ENCODE measurements at regions not wholly inside any gene's neighbourhood (a gene's known extent, or its start where the extent isn't known, plus 50 kb on each side); places are given as distances from the start of the nearest gene placed in this dataset.

GRCh38 chr9:101792475-101792874 is 54.0 kb upstream of the GRIN3A start:
- Histone ChIP-seq H3K9me2 (replicated peaks; ENCODE audit: insufficient read depth, low read length) (no peaks in the 10 kb centered on the region), H3K9ac (ENCODE audit: low read length) (no peak overlapping the region), H3K79me2 (ENCODE audit: low read length) (no peaks in the 10 kb centered on the region), H3K4me3 (ENCODE audit: low read length) (no peak overlapping the region), H3K4me2 (ENCODE audit: low read depth, low read length) (no peak overlapping the region), H3K9me3 (replicated peaks; ENCODE audit: insufficient read depth, low read length) (no peaks in the 10 kb centered on the region), H3K36me3 (replicated peaks; ENCODE audit: insufficient read depth, low read length) (no peaks in the 10 kb centered on the region), H3K27me3 (replicated peaks; ENCODE audit: insufficient read depth, low read length) (no peaks in the 10 kb centered on the region), H2AFZ (ENCODE audit: low read length) (no peak overlapping the region), H4K20me1 (ENCODE audit: insufficient read depth, low read length) (no peaks in the 10 kb centered on the region), H3K4me1 (ENCODE audit: low read length) (no peaks in the 10 kb centered on the region), H3K27ac (ENCODE audit: low read length) (no peak overlapping the region), H3F3A (ENCODE audit: insufficient read depth, low read length) (no peaks in the 10 kb centered on the region)
- no peak for DNase-seq
- TF ChIP-seq CTCF (IDR thresholded peaks at IDR 0.05; ENCODE audit: low read length) = no peak
- TF ChIP-seq EZH2 (optimal IDR thresholded peaks at IDR 0.05; ENCODE audit: low read depth, low read length) = no peak
- TF ChIP-seq EZH2phosphoT487 (IDR thresholded peaks at IDR 0.05; ENCODE audit: low read length) = no peak

- Histone ChIP-seq H3K4me2 (ENCODE audit: low read depth, low read length) (no peak overlapping the region), H3K79me2 (ENCODE audit: low read length) (no peaks in the 10 kb centered on the region), H3K9ac (ENCODE audit: low read length) (no peak overlapping the region), H3F3A (ENCODE audit: insufficient read depth, low read length) (no peaks in the 10 kb centered on the region), H2AFZ (ENCODE audit: low read length) (no peak overlapping the region), H3K9me3 (replicated peaks; ENCODE audit: insufficient read depth, low read length) (no peaks in the 10 kb centered on the region), H3K4me1 (ENCODE audit: low read length) (no peaks in the 10 kb centered on the region), H3K9me2 (replicated peaks; ENCODE audit: insufficient read depth, low read length) (no peaks in the 10 kb centered on the region), H4K20me1 (ENCODE audit: insufficient read depth, low read length) (no peaks in the 10 kb centered on the region), H3K36me3 (replicated peaks; ENCODE audit: insufficient read depth, low read length) (no peaks in the 10 kb centered on the region), H3K27me3 (replicated peaks; ENCODE audit: insufficient read depth, low read length) (no peaks in the 10 kb centered on the region), H3K4me3 (ENCODE audit: low read length) (no peak overlapping the region), H3K27ac (ENCODE audit: low read length) (no peak overlapping the region)
- TF ChIP-seq CTCF (IDR thresholded peaks at IDR 0.05; ENCODE audit: low read length) = peak; percentile 52
- no peak for TF ChIP-seq EZH2phosphoT487 (IDR thresholded peaks at IDR 0.05; ENCODE audit: low read length)
- no peak for TF ChIP-seq EZH2 (optimal IDR thresholded peaks at IDR 0.05; ENCODE audit: low read depth, low read length)
- peak; percentile 37 for DNase-seq
These were observed 53.5 kb upstream of the GRIN3A start for GRCh38 chr9:101791938-101792337.

- TF ChIP-seq EZH2phosphoT487 (IDR thresholded peaks at IDR 0.05; ENCODE audit: low read length) (no peak), CTCF (IDR thresholded peaks at IDR 0.05; ENCODE audit: low read length) (no peak), EZH2 (optimal IDR thresholded peaks at IDR 0.05; ENCODE audit: low read depth, low read length) (no peak)
- H3K9me3 ChIP-seq (replicated peaks; ENCODE audit: insufficient read depth, low read length) = no peaks in the 10 kb centered on the region
- H3K4me1 ChIP-seq (ENCODE audit: low read length) = no peaks in the 10 kb centered on the region
- no peaks in the 10 kb centered on the region for H3K79me2 ChIP-seq (ENCODE audit: low read length)
- no peak overlapping the region for H2AFZ ChIP-seq (ENCODE audit: low read length)
- H3K36me3 ChIP-seq (replicated peaks; ENCODE audit: insufficient read depth, low read length) = no peaks in the 10 kb centered on the region
- H3K4me3 ChIP-seq (ENCODE audit: low read length) = no peak overlapping the region
- H3K9me2 ChIP-seq (replicated peaks; ENCODE audit: insufficient read depth, low read length) = no peaks in the 10 kb centered on the region
- H3K9ac ChIP-seq (ENCODE audit: low read length) = no peak overlapping the region
- no peak for DNase-seq
- no peaks in the 10 kb centered on the region for H3F3A ChIP-seq (ENCODE audit: insufficient read depth, low read length)
- no peaks in the 10 kb centered on the region for H4K20me1 ChIP-seq (ENCODE audit: insufficient read depth, low read length)
- no peak overlapping the region for H3K4me2 ChIP-seq (ENCODE audit: low read depth, low read length)
- H3K27me3 ChIP-seq (replicated peaks; ENCODE audit: insufficient read depth, low read length) = no peaks in the 10 kb centered on the region
- H3K27ac ChIP-seq (ENCODE audit: low read length) = no peak overlapping the region
These were observed 53.1 kb upstream of the GRIN3A start for GRCh38 chr9:101791533-101791932.
